ENCODE measurements at regions not wholly inside any gene's neighbourhood (a gene's known extent, or its start where the extent isn't known, plus 50 kb on each side); places are given as distances from the start of the nearest gene placed in this dataset.

- no peak for TF ChIP-seq CTCF (IDR thresholded peaks at IDR 0.05)
- TF ChIP-seq POLR2A (IDR thresholded peaks at IDR 0.05) = no peak
These were observed 1544.6 kb downstream of the OLFM4 start for GRCh38 chr13:54573186-54573585.
